ENCODE measurements at regions not wholly inside any gene's neighbourhood (a gene's known extent, or its start where the extent isn't known, plus 50 kb on each side); places are given as distances from the start of the nearest gene placed in this dataset.
A peak's percentile ranks its signal among the peaks of the same experiment; 100 is the strongest.

- Histone ChIP-seq H3K4me3 (no peak overlapping the region), H3K36me3 (no peaks in the 10 kb centered on the region), H3K9me3 (no peaks in the 10 kb centered on the region), H3K27me3 (replicated peaks; ENCODE audit: insufficient read depth) (no peaks in the 10 kb centered on the region), H3K4me1 (replicated peaks) (no peaks in the 10 kb centered on the region), H3K27ac (no peak overlapping the region)
- no peak for DNase-seq (ENCODE audit: low spot score)
- intact Hi-C loops (cut with DNase I) = loop anchor here (10.0 kb wide), 1 partner anchor 468 kb away; no protein-coding TSS in a partner anchor
- 86% methylated on average over 6 of the region's 6 CpGs for WGBS
- no peak for TF ChIP-seq POLR2AphosphoS5 (IDR thresholded peaks at IDR 0.05)
- TF ChIP-seq POLR2A (IDR thresholded peaks at IDR 0.05) = no peak
- no peak for TF ChIP-seq CTCF (IDR thresholded peaks at IDR 0.05)
These were observed 358.6 kb upstream of the ARHGEF26 start for GRCh38 chr3:153762411-153763235.

GRCh38 chr3:153767601-153768560 lies 353.3 kb upstream of the ARHGEF26 start:
- Histone ChIP-seq H3K4me3 (no peak overlapping the region), H3K27ac (no peak overlapping the region), H3K9me3 (no peaks in the 10 kb centered on the region), H3K27me3 (replicated peaks; ENCODE audit: insufficient read depth) (no peaks in the 10 kb centered on the region), H3K4me1 (replicated peaks) (no peaks in the 10 kb centered on the region), H3K36me3 (no peaks in the 10 kb centered on the region)
- TF ChIP-seq CTCF (IDR thresholded peaks at IDR 0.05) (no peak), POLR2AphosphoS5 (IDR thresholded peaks at IDR 0.05) (no peak), POLR2A (IDR thresholded peaks at IDR 0.05) (no peak)
- intact Hi-C loops (cut with DNase I) = loop anchor here (5.0 to 10.0 kb wide), 2 partner anchors 473 to 726 kb away; no protein-coding TSS in a partner anchor
- no peak for DNase-seq (ENCODE audit: low spot score)
- WGBS = 82% methylated on average over 8 of the region's 9 CpGs

GRCh38 chr3:153768561-153769469 lies 352.4 kb upstream of the ARHGEF26 start:
- WGBS = 49% methylated on average over 5 of the region's 5 CpGs
- H3K9me3 ChIP-seq = no peaks in the 10 kb centered on the region
- DNase-seq (ENCODE audit: low spot score) = peak; percentile 21
- no peak overlapping the region for H3K4me3 ChIP-seq
- no peaks in the 10 kb centered on the region for H3K36me3 ChIP-seq
- no peaks in the 10 kb centered on the region for H3K27me3 ChIP-seq (replicated peaks; ENCODE audit: insufficient read depth)
- H3K27ac ChIP-seq = no peak overlapping the region
- intact Hi-C loops (cut with DNase I) = loop anchor here (5.0 to 10.0 kb wide), 2 partner anchors 474 to 727 kb away; no protein-coding TSS in a partner anchor
- no peaks in the 10 kb centered on the region for H3K4me1 ChIP-seq (replicated peaks)
- TF ChIP-seq POLR2AphosphoS5 (IDR thresholded peaks at IDR 0.05) = no peak
- peak; percentile 43 to 76 (median 72) for TF ChIP-seq CTCF (IDR thresholded peaks at IDR 0.05)

- Histone ChIP-seq H3K4me3 (no peak overlapping the region), H3K36me3 (no peaks in the 10 kb centered on the region), H3K27me3 (replicated peaks; ENCODE audit: insufficient read depth) (no peaks in the 10 kb centered on the region), H3K4me1 (replicated peaks) (no peaks in the 10 kb centered on the region), H3K9me3 (no peaks in the 10 kb centered on the region), H3K27ac (no peak overlapping the region)
- intact Hi-C loops (cut with DNase I) = no loop called here
- 56% methylated on average over 2 of the region's 2 CpGs for WGBS
- no peak for DNase-seq (ENCODE audit: low spot score)
- TF ChIP-seq POLR2A (IDR thresholded peaks at IDR 0.05) (no peak), POLR2AphosphoS5 (IDR thresholded peaks at IDR 0.05) (no peak), CTCF (IDR thresholded peaks at IDR 0.05) (no peak)
These were observed 338.1 kb upstream of the ARHGEF26 start for GRCh38 chr3:153783106-153783505.
